GM18858 (cell line): ENCODE measurements at regions not wholly inside any gene's neighbourhood (a gene's known extent, or its start where the extent isn't known, plus 50 kb on each side); places are given as distances from the start of the nearest gene placed in this dataset.

Experiments used
- ATAC-seq: cut with Tn5 transposase; IDR thresholded peaks from one replicate; pipeline ENCODE4 v1.9.1; 2021; ENCODE audit not compliant: unreplicated experiment

GRCh38 chr7:36088966-36089365, 64.1 kb upstream of the EEPD1 start:
- no peak for ATAC-seq

GRCh38 chr7:36090976-36091873, 61.8 kb upstream of the EEPD1 start:
- ATAC-seq = no peak

- no peak for ATAC-seq
These were observed 61.2 kb upstream of the EEPD1 start for GRCh38 chr7:36091874-36092176.

GRCh38 chr7:36092221-36092771, 60.8 kb upstream of the EEPD1 start:
- no peak for ATAC-seq

- no peak for ATAC-seq
These were observed 56.5 kb upstream of the EEPD1 start for GRCh38 chr7:36096460-36097095.

GRCh38 chr7:36098096-36098495, 55.0 kb upstream of the EEPD1 start:
- ATAC-seq = no peak

- ATAC-seq = no peak
These were observed 52.8 kb upstream of the EEPD1 start for GRCh38 chr7:36100226-36100625.

- no peak for ATAC-seq
These were observed 52.4 kb upstream of the EEPD1 start for GRCh38 chr7:36100634-36101033.
